MM.1S (cell line): ENCODE measurements at regions not wholly inside any gene's neighbourhood (a gene's known extent, or its start where the extent isn't known, plus 50 kb on each side); places are given as distances from the start of the nearest gene placed in this dataset.

ENCODE experiments used
- EZH2 ChIP-seq: fragments of 300-600 bp; sonication (generic); optimal IDR thresholded peaks from 2 replicates; pipeline ENCODE3; 2017; ENCODE audit warnings: low read depth, mild to moderate bottlenecking, antibody characterized with exemption, low read length, mixed read lengths
- EZH2phosphoT487 ChIP-seq: fragments of 300-600 bp; sonication (generic); IDR thresholded peaks from 2 replicates; pipeline ENCODE4 v1.6.1; 2018; ENCODE audit warnings: antibody characterized with exemption, low read length
- TF ChIP-seq, protein P1 (sequence below): fragments of 300-600 bp; sonication (generic); IDR thresholded peaks from 2 replicates; pipeline ENCODE4 v1.5.1; 2016; ENCODE audit warnings: antibody characterized with exemption, low read length, mixed read lengths

DNA sequence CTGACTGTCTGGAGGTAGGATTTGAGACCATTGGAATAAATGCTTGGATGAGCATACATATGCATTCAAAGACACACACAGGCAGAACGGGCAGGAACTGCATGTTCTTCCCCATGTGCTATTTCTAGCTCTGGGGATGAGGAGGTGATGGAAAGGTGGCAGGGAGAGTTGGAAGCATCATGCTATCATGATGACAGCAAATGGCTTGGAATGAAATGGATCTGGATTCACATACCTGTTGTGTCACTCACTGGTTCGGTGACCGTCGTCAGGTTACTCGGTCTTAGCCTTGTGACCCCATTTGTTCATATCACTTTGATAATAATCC, 627.9 kb upstream of the KIRREL3 start:
- TF ChIP-seq, protein P1, sequence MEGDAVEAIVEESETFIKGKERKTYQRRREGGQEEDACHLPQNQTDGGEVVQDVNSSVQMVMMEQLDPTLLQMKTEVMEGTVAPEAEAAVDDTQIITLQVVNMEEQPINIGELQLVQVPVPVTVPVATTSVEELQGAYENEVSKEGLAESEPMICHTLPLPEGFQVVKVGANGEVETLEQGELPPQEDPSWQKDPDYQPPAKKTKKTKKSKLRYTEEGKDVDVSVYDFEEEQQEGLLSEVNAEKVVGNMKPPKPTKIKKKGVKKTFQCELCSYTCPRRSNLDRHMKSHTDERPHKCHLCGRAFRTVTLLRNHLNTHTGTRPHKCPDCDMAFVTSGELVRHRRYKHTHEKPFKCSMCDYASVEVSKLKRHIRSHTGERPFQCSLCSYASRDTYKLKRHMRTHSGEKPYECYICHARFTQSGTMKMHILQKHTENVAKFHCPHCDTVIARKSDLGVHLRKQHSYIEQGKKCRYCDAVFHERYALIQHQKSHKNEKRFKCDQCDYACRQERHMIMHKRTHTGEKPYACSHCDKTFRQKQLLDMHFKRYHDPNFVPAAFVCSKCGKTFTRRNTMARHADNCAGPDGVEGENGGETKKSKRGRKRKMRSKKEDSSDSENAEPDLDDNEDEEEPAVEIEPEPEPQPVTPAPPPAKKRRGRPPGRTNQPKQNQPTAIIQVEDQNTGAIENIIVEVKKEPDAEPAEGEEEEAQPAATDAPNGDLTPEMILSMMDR, result no peak
- TF ChIP-seq EZH2phosphoT487 (no peak), EZH2 (no peak)
